ENCODE measurements at regions not wholly inside any gene's neighbourhood (a gene's known extent, or its start where the extent isn't known, plus 50 kb on each side); places are given as distances from the start of the nearest gene placed in this dataset.
"Not testable (repeated sequence)": the region's sequence is repeated elsewhere in the genome, so short reads cannot be mapped to it uniquely, and the experiment has no call there.

- DNase-seq (no peak), ATAC-seq (no peak)
- Histone ChIP-seq H3K27me3 (no peaks in the 10 kb centered on the region), H3K36me3 (no peaks in the 10 kb centered on the region), H3K27ac (no peak overlapping the region), H3K4me3 (no peak overlapping the region), H3K9me3 (no peaks in the 10 kb centered on the region), H3K4me1 (no peaks in the 10 kb centered on the region)
- TF ChIP-seq POLR2A (IDR thresholded peaks at IDR 0.05) (no peak), CTCF (IDR thresholded peaks at IDR 0.05 in 4 of 5, conservative IDR thresholded peaks at IDR 0.05 in 1 of 5) (no peak)
- in situ Hi-C loops (cut with MboI; ENCODE audit: low sequenced_read_pairs in 4 of 4), result no loop called here
- intact Hi-C loops (cut with DNase I; ENCODE audit: low total_unique reads), result no loop called here
These were observed 68.6 kb upstream of the RESF1 start for GRCh38 chr12:31890295-31891285.

GRCh38 chr12:31887109-31887811 is 72.0 kb upstream of the RESF1 start:
- in situ Hi-C loops (cut with MboI; ENCODE audit: low sequenced_read_pairs in 4 of 4) (no loop called here), intact Hi-C loops (cut with DNase I; ENCODE audit: low total_unique reads) (no loop called here)
- ATAC-seq (no peak), DNase-seq (peak in 1 of 2 donors; percentile 14)
- Histone ChIP-seq H3K27me3 (no peaks in the 10 kb centered on the region), H3K4me1 (no peaks in the 10 kb centered on the region), H3K27ac (no peak overlapping the region), H3K4me3 (no peak overlapping the region), H3K36me3 (no peaks in the 10 kb centered on the region), H3K9me3 (no peaks in the 10 kb centered on the region)
- TF ChIP-seq POLR2A (IDR thresholded peaks at IDR 0.05) (no peak), CTCF (IDR thresholded peaks at IDR 0.05 in 4 of 5, conservative IDR thresholded peaks at IDR 0.05 in 1 of 5) (no peak)

- in situ Hi-C loops (cut with MboI; ENCODE audit: low sequenced_read_pairs in 4 of 4); DNase-seq; intact Hi-C loops (cut with DNase I; ENCODE audit: low total_unique reads); ATAC-seq; H3K9me3 ChIP-seq; H3K27me3 ChIP-seq; H3K36me3 ChIP-seq; H3K27ac ChIP-seq; H3K4me3 ChIP-seq; H3K4me1 ChIP-seq: not testable (repeated sequence)
These were observed 76.5 kb upstream of the RESF1 start for GRCh38 chr12:31882682-31883081.

- TF ChIP-seq CTCF (IDR thresholded peaks at IDR 0.05 in 4 of 5, conservative IDR thresholded peaks at IDR 0.05 in 1 of 5), result no peak
- TF ChIP-seq POLR2A (IDR thresholded peaks at IDR 0.05), result no peak
- Histone ChIP-seq H3K36me3 (no peaks in the 10 kb centered on the region), H3K4me1 (peaks cover 0 to 4% of the 10 kb centered on the region in 2 donors), H3K9me3 (no peaks in the 10 kb centered on the region), H3K4me3 (no peak overlapping the region), H3K27me3 (no peaks in the 10 kb centered on the region), H3K27ac (no peak overlapping the region)
- ATAC-seq (no peak), DNase-seq (no peak)
- intact Hi-C loops (cut with DNase I; ENCODE audit: low total_unique reads) (no loop called here), in situ Hi-C loops (cut with MboI; ENCODE audit: low sequenced_read_pairs in 4 of 4) (no loop called here)
These were observed 78.9 kb upstream of the RESF1 start for GRCh38 chr12:31880340-31880739.

- H3K36me3 ChIP-seq, result no peaks in the 10 kb centered on the region
- in situ Hi-C loops (cut with MboI; ENCODE audit: low sequenced_read_pairs in 4 of 4) (no loop called here), intact Hi-C loops (cut with DNase I; ENCODE audit: low total_unique reads) (loop anchor here (10.0 kb wide), 1 partner anchor 53 kb away; no protein-coding TSS in a partner anchor)
- peaks cover 0 to 10% of the 10 kb centered on the region in 2 donors for H3K4me1 ChIP-seq
- no peak for DNase-seq
- ATAC-seq, result no peak
- TF ChIP-seq POLR2A (IDR thresholded peaks at IDR 0.05) (no peak), CTCF (IDR thresholded peaks at IDR 0.05 in 4 of 5, conservative IDR thresholded peaks at IDR 0.05 in 1 of 5) (no peak)
- H3K4me3 ChIP-seq, result no peak overlapping the region
- no peak overlapping the region for H3K27ac ChIP-seq
- H3K9me3 ChIP-seq, result no peaks in the 10 kb centered on the region
- H3K27me3 ChIP-seq, result no peaks in the 10 kb centered on the region
These were observed 81.3 kb upstream of the RESF1 start for GRCh38 chr12:31877884-31878283.
